Nephron progenitor cell (in vitro differentiated cells): ENCODE measurements at regions not wholly inside any gene's neighbourhood (a gene's known extent, or its start where the extent isn't known, plus 50 kb on each side); places are given as distances from the start of the nearest gene placed in this dataset.

ENCODE experiments used
- DNase-seq: peaks from one replicate; pipeline ENCODE4 v3.0.0; 2021
- H3K27ac Mint-ChIP-seq: 2 replicates; pipeline ENCODE4 v1.8.0; 2021; ENCODE audit warnings: mild to moderate bottlenecking, moderate library complexity, mixed read lengths
- H3K27me3 Mint-ChIP-seq: 2 replicates; pipeline ENCODE4 v1.8.0; 2021; ENCODE audit warnings: mild to moderate bottlenecking, low read depth, mixed read lengths; ENCODE audit not compliant: poor library complexity
- H3K36me3 Mint-ChIP-seq: 2 replicates; pipeline ENCODE4 v1.8.0; 2021; ENCODE audit warnings: low read depth, mixed read lengths
- H3K4me1 Mint-ChIP-seq: 2 replicates; pipeline ENCODE4 v1.8.0; 2021; ENCODE audit warnings: mixed read lengths
- H3K4me3 Mint-ChIP-seq: 2 replicates; pipeline ENCODE4 v1.8.0; 2021; ENCODE audit warnings: mild to moderate bottlenecking, moderate library complexity, mixed read lengths
- H3K9me3 Mint-ChIP-seq: 2 replicates; pipeline ENCODE4 v1.8.0; 2021; ENCODE audit warnings: mild to moderate bottlenecking, moderate library complexity, mixed read lengths
- TF ChIP-seq, protein P1 (sequence below): fragments of 200-600 bp; sonication (generic); IDR thresholded peaks from 2 replicates; pipeline ENCODE4 v1.5.0; 2021; ENCODE audit warnings: antibody characterized with exemption

DNA sequence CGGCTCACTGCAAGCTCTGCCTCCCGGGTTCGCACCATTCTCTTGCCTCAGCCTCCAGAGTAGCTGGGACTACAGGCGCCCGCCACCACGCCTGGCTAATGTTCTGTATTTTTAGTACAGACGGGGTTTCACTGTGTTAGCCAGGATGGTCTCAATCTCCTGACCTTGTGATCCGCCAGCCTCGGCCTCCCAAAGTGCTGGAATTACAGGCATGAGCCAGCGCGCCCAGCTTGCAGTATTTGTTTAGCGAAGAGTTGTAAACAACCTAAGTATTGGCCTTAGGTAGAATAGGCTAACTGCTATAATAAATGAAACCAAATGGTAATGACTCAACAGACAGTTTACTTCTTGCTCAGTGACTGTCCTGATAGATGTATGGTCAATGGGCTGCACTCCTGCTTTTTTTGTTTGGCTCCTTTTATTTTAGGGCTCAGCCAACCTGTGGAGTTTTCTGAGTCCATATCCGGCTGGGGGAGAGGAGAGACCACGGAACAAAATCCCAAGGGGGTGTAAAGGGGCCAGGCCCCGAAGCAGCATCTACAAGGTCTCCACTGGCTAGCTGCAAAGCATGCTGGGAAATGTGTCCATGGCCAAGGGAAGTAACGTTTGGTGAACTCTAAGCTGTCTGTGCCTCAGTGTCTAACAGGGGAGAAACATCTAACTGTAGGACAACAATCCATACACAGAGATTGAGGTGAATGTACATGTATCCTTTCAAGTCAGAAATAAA is 841.0 kb upstream of the ID2 start:
- peaks cover 17% of the 10 kb centered on the region for H3K4me1 Mint-ChIP-seq
- TF ChIP-seq, protein P1, sequence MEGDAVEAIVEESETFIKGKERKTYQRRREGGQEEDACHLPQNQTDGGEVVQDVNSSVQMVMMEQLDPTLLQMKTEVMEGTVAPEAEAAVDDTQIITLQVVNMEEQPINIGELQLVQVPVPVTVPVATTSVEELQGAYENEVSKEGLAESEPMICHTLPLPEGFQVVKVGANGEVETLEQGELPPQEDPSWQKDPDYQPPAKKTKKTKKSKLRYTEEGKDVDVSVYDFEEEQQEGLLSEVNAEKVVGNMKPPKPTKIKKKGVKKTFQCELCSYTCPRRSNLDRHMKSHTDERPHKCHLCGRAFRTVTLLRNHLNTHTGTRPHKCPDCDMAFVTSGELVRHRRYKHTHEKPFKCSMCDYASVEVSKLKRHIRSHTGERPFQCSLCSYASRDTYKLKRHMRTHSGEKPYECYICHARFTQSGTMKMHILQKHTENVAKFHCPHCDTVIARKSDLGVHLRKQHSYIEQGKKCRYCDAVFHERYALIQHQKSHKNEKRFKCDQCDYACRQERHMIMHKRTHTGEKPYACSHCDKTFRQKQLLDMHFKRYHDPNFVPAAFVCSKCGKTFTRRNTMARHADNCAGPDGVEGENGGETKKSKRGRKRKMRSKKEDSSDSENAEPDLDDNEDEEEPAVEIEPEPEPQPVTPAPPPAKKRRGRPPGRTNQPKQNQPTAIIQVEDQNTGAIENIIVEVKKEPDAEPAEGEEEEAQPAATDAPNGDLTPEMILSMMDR = no peak
- peaks cover 34% of the 10 kb centered on the region for H3K9me3 Mint-ChIP-seq
- peaks cover 1% of the 10 kb centered on the region for H3K27me3 Mint-ChIP-seq
- peaks cover 9% of the 10 kb centered on the region for H3K36me3 Mint-ChIP-seq
- no peak overlapping the region for H3K27ac Mint-ChIP-seq
- no peak for DNase-seq
- H3K4me3 Mint-ChIP-seq = no peak overlapping the region

DNA sequence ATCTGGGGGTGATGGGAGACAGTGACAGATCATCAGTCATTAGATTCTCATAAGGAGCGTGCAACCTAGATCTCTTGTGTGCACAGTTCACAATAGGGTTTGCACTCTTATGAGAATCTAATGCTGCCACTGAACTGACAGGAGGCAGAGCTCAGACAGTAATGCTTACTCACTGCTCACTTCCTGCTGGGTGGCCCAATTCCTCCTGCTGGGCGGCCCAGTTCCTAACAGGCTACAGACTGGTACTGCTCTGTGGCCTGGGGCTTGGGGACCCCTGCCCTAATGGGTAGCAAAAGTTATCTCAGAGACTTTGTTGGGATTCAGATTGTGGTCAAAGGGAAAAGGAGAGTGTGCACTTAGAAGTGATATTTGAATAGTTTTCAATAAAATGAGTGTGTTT is 840.1 kb upstream of the ID2 start:
- Mint-ChIP-seq H3K27me3 (peaks cover 4% of the 10 kb centered on the region), H3K4me3 (no peak overlapping the region), H3K36me3 (peaks cover 9% of the 10 kb centered on the region), H3K9me3 (peaks cover 34% of the 10 kb centered on the region), H3K4me1 (peaks cover 10% of the 10 kb centered on the region), H3K27ac (no peak overlapping the region)
- TF ChIP-seq, protein P1 = no peak
- no peak for DNase-seq

DNA sequence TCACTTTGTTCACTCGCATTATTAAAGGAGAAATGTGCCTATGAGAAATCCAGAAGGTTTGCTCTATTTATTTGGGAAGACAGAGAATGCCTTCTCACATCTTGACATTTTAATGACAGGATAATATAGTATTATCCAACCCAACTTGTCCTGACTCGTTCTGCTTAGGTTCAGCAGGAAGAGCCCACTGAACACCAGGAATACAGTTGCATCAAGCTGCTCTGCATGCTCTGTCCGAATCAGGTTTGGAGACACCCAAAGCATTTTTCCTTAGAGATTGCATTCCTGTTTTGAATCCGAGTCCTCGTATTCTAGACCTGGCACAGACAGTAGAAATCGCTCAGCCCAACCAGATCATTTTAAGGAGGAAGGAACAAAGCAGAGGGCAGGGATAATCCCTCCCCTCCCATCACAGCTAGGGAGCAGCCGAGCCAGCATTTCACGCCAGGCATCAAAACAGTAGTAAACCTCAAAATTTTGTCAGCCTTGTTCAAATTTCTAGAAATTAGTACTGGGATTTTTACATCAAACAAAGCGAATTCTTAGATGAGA is 837.4 kb upstream of the ID2 start:
- Mint-ChIP-seq H3K4me1 (peaks cover 10% of the 10 kb centered on the region), H3K27me3 (peaks cover 4% of the 10 kb centered on the region), H3K9me3 (peaks cover 28% of the 10 kb centered on the region), H3K36me3 (peaks cover 9% of the 10 kb centered on the region), H3K4me3 (no peak overlapping the region), H3K27ac (no peak overlapping the region)
- no peak for DNase-seq
- TF ChIP-seq, protein P1 = no peak

DNA sequence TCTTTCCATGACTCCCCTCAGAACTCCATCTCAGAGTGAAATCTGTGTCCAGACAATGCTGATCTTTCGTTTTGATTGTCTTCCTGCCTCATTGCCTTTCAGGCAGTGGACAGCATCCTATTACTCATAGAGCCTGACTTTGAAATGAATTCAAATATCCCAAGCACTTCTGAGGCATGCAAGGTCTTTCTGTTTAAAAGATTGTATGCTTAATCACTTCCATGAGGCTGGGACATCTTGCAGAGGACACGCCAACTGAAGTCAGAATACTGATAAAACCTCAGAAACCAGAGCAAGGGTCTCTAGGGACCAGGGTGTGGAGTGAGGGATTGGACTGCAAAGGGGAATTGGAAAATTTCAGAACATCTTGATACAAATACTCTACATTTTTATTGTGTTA is 836.5 kb upstream of the ID2 start:
- no peak overlapping the region for H3K27ac Mint-ChIP-seq
- H3K36me3 Mint-ChIP-seq = peaks cover 9% of the 10 kb centered on the region
- DNase-seq = no peak
- TF ChIP-seq, protein P1 = no peak
- H3K4me3 Mint-ChIP-seq = no peak overlapping the region
- H3K4me1 Mint-ChIP-seq = peaks cover 10% of the 10 kb centered on the region
- peaks cover 7% of the 10 kb centered on the region for H3K27me3 Mint-ChIP-seq
- peaks cover 20% of the 10 kb centered on the region for H3K9me3 Mint-ChIP-seq

DNA sequence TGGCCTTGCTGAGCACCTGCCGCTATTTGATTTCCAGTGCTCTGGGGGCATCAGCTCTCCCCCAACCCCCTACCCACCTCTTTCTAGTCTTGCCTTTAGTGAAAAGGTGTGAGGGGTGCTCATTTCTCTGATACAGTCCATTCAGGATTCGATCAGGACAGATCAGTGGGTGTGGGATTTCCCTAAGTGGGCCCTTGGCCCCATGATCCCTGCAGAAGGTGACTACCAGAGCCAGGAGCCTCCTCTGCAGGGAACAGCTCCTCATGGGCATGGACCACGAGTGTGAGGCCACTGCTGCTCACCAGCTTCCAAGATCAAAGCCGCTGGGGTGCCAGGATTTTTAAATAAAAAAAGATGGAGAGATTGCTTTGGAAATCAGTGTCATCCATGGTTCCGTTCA is 835.2 kb upstream of the ID2 start:
- no peak overlapping the region for H3K4me3 Mint-ChIP-seq
- peaks cover 10% of the 10 kb centered on the region for H3K4me1 Mint-ChIP-seq
- TF ChIP-seq, protein P1 = no peak
- H3K9me3 Mint-ChIP-seq = peaks cover 7% of the 10 kb centered on the region
- DNase-seq = no peak
- H3K36me3 Mint-ChIP-seq = no peaks in the 10 kb centered on the region
- H3K27me3 Mint-ChIP-seq = peaks cover 7% of the 10 kb centered on the region
- no peak overlapping the region for H3K27ac Mint-ChIP-seq

DNA sequence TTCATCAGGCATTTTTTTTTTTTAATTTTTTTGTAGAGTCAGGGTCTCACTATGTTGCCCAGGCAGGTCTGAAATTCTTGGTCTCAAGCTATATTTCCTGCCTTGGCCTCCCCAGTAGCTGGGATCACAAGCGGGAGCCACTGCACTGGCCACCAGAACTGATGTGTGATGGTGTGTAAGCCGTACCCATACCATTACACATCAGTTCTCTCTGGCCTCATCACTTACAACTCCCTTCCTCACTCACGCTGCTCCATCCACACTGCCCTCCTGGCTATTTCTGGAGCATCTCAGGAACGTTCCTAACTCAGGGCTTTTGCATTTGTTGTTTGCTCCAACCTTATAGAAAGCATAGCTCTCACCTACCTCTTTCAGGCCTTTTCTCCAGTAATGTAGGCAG is 834.5 kb upstream of the ID2 start:
- peaks cover 4% of the 10 kb centered on the region for H3K9me3 Mint-ChIP-seq
- H3K36me3 Mint-ChIP-seq = no peaks in the 10 kb centered on the region
- H3K27ac Mint-ChIP-seq = no peak overlapping the region

More for the DNA sequence above, 834.5 kb upstream of the ID2 start:
- Mint-ChIP-seq H3K27me3 (peaks cover 7% of the 10 kb centered on the region), H3K4me1 (peaks cover 10% of the 10 kb centered on the region), H3K4me3 (no peak overlapping the region)
- DNase-seq = no peak
- TF ChIP-seq, protein P1 = no peak
